ENCODE measurements at regions not wholly inside any gene's neighbourhood (a gene's known extent, or its start where the extent isn't known, plus 50 kb on each side); places are given as distances from the start of the nearest gene placed in this dataset.

DNA sequence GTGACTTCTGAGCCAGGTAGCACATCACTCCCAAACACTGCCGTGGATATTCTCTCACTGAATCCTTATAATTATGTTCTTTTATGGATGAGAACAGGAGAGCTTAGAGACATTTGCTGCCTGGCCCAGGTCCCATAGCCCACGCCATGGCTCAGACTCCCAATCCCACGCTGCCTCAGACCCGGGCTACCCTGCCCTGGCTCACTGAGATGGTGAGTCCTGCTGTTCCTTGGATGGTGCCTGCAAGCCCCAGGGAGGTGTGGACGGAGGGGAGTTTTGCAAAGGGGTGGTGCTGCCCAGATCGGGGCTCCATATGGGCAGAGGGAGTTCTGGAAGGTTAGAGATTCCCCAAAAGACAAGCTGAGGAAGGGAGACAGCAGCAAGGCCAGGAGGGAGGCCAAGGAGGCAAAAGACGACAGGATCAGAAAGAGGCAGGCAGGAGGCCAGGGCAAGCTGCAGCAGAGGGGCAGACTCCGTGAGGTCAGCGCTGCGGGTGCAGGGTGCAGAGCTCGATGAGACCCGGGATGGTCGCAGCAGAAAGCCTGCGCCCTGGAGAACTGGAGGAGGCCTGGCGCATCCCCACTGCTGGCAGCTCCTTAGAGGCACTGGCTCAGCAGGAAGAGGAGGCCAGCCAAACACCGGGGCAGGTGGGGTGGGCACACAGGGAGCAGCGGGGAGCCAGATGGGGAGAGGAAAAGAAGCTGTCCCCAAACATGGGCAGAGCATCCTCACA, 95.7 kb upstream of the ALDH1A3 start:
- no peak for DNase-seq (ENCODE audit: low spot score)

- DNase-seq (ENCODE audit: low spot score), result no peak
Observed at GRCh38 chr15:100784493-100785180, 95.0 kb upstream of the ALDH1A3 start.

- no peak for DNase-seq (ENCODE audit: low spot score)
Observed at GRCh38 chr15:100785181-100786138, 94.2 kb upstream of the ALDH1A3 start.

DNA sequence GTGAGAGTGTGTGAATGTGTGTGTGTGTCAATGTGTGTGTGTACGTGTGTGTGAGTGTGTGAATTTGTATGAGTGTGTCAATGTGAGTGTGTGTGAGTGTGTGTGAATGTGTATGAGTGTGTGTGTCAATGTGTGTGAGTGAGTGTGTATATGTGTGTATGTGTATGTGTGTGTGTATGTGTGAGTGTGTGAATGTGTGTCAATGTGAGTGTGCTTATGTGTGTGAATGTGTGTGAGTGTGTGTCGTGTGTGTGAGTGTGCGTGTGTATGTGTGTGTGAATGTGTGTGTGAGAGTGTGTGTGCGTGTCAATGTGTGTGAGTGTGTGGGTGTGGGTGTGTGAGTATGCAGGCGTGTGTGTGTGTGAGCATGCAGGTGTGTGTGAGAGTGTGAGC, 93.5 kb upstream of the ALDH1A3 start:
- DNase-seq (ENCODE audit: low spot score), result no peak

DNA sequence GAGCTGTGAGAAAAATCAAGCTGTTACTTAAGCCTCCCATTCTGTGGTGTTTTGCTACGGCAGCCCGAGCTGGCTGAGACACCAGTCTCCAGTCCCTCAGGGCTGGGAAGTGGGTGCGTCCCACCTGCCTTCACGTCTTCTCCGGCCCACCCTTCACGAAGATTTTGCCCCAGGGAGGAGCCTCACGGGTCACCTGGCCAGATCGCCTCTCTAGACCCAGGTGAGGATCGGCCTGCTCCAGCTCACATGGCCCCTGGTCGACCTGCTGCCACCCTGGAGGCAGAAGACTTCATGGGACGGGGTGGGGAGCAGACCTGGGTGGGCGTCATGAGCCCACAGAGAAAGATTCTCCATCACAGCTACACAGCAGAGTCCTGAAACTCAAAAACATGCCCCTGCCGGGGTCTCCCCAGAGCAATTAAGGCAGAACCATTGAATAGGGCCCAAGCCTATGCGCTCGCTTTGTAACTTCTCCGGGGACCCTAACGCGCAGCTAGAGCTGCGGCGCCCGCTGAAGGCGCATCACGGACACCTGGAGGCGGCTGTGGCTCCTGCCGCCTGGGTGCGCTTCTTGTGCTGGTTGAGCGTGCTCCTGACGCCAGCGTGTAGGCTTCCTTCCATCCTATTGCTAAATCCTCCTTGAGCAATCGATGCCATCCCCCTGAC, 92.6 kb upstream of the ALDH1A3 start:
- no peak for DNase-seq (ENCODE audit: low spot score)

GRCh38 chr15:100787567-100788417, 91.8 kb upstream of the ALDH1A3 start:
- no peak for DNase-seq (ENCODE audit: low spot score)

GRCh38 chr15:100788418-100789105, 91.1 kb upstream of the ALDH1A3 start:
- DNase-seq (ENCODE audit: low spot score), result no peak

DNA sequence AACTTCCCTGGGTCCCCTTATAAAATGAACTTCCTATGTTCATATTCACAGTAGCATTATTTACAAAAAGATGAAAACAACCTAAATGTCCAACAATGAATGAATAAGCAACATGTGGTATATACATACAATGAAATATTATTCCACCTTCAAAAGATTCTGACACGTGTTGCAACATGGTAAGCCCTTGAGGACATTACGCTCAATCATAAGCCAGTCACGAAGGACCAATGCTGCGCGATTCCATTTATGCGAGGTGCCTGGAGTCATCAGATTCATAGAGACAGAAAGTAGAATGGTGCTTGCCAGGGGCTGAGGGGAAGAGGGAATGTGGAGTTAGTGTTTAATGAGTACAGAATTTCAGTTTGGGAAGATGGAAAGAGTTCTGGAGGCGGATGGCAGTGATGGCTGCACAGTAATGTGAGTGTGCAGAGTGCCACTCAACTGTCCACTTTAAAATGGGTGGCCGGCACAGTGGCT, 88.8 kb upstream of the ALDH1A3 start:
- DNase-seq (ENCODE audit: low spot score), result no peak

GRCh38 chr15:100794008-100794407, 85.6 kb upstream of the ALDH1A3 start:
- no peak for DNase-seq (ENCODE audit: low spot score)

DNA sequence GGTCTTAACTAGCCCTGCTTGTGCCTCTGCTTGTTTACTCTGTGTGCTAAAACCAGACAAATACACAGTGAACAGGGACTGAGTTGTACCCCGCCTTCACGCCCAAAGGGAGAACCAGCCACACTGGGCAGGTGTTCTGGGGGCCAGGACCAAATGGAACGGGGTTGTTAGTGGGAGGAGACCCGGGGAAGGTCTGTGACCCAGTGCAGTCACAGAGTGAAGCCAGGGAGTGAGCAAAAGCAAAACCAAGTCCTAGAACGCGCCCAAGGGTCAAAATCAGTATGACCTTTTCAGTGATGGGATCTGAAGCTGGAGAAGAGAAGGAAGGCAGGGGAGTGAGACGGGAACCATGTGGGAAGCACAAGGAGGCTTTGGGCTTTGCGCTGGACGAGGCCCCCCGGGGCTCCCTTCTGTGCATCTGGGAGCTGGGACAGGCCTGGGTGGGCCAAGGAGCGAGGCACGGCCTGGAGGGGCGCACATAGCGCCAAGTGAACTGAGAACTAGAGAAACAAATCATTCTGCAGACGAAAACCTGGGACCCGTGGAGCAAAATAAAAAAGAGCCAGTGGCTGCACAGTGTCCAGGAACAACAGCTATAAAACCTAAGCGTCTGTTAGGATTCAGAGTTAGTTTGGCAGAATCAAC, 78.3 kb upstream of the ALDH1A3 start:
- no peak for DNase-seq (ENCODE audit: low spot score)

DNA sequence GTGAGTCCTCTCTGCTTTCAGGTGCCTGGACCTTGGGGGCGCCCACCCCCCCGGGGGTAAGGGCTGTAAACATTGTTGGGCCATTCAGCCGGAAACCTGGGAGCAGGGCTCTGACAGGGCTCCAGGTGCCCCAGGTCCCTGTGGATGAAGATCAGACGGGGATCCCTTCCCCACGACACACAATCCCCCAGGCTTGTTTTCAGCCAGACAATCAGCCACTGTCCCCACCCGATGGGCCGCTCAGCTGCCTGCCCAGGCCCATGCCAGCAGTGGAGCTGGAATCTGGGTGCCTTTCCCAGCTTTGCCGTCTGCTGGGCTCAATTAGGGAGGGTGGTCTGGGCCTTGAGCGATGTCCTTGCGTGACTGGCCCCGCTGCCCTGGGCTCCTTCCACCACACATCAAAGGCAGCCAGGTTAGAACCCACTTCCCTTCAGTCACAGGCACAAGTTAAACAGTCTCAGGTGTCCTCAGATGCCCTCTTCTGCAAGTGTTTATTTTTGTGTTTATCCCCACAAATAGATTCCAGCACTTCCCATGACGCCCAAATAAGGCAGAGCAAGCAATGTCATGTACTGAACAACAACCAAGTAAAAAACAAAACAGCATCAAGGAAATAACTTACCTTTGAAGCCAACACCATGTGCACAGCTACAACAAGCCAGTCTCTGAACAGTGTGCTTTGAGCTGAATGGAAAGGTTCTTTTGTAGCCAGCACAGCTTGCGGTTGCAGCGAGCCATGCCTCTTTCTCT, 77.0 kb upstream of the ALDH1A3 start:
- DNase-seq (ENCODE audit: low spot score), result no peak

GRCh38 chr15:100803171-100803440, 76.5 kb upstream of the ALDH1A3 start:
- DNase-seq (ENCODE audit: low spot score), result no peak

- no peak for DNase-seq (ENCODE audit: low spot score)
Observed at GRCh38 chr15:100806157-100806556, 73.5 kb upstream of the ALDH1A3 start.

DNA sequence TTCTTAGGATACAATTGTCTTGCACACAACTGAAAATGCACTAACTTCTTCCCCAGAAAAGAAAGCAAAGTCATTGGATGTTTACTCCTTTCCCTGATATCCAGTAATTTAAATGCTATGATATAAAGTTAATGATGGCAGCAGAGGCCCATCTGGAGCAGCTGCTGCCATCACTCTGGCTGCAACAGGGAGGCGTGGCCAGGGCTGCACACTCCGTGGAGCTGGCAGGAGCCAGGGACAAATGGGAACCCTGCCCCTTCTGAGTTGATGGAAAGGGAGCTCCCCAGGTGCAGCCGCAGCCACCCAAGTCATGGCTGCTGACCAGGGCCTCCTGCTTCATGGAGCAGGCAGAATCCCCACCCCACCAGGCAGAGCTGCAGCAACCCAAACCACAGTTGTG, 72.6 kb upstream of the ALDH1A3 start:
- no peak for DNase-seq (ENCODE audit: low spot score)

DNA sequence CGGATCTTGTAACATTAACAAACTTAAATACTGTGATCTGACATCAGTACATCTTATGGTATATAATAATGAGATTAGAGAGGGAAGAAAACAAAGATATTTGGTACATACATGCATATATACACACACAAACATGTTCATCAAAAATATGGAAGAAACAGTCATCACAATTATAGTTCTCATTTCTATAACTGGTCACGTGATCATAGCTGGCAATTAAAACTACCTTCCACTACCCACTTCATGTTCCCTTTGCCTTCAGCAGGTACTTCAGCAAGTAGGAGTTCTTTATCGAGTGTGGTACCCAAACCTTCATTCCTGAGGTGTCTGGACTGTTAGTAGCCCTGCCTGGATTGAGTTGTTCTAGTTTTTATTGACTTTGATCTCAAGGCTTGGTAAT, 70.9 kb upstream of the ALDH1A3 start:
- no peak for DNase-seq (ENCODE audit: low spot score)

- no peak for DNase-seq (ENCODE audit: low spot score)
Observed at GRCh38 chr15:100809151-100809550, 70.5 kb upstream of the ALDH1A3 start.

DNA sequence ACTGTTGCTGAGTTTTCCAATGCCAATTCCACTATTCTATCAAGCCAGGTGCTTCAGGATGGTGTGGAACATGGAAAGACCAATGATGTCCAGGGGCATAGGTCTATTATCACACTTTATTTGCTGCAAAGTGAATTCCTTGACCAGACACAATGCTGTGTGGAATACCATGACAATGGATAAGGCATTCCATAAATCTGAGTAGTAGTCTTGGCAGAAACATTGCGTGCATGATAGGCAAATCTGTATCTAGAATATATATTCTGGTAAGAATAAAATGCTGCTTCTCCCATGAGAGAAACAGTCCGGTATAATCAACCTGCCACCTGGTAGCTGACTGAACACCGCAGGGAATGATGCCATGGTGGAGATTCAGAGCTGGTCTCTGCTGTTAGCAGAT, 70.0 kb upstream of the ALDH1A3 start:
- no peak for DNase-seq (ENCODE audit: low spot score)

DNA sequence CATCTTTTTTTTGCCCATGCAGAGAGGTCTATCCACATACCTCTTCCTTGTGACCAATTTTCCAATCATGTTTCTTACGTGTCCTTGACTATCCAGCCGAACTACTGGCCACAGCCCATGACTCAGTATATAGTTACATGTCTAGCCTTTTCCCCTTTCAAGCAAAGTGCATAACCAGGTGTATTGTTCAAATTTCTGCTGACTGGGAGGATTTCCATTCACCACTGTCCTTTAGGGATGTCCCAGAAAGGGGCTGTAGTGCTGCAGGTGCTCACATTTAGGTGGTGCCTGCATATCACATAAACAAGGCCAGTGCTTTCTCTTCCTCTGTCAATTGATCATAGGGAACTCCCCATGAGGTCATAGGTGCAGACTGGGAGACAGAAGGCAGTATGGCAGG, 69.4 kb upstream of the ALDH1A3 start:
- DNase-seq (ENCODE audit: low spot score), result no peak

DNA sequence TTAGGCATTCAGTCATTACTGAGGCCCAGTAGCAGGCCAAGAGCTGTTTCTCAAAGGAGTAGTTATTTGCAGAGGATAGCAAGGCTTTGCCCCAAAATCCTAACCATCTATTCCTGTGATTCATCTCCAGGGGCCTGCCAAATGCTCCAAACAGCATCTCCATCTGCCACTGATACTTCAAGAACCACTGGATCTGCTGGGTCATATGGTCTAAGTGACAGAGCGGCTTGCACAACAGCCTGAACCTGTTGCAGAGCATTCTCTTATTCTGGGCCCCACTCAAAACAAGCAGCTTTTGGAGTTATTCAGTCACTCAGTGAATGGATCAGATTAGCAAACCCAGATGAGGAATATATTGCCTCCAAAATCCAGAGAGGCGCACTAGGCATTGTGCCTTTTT, 68.8 kb upstream of the ALDH1A3 start:
- DNase-seq (ENCODE audit: low spot score), result no peak
